GM21528 (cell line): ENCODE measurements at regions not wholly inside any gene's neighbourhood (a gene's known extent, or its start where the extent isn't known, plus 50 kb on each side); places are given as distances from the start of the nearest gene placed in this dataset.

Source experiments
- ATAC-seq: cut with Tn5 transposase; IDR thresholded peaks from one replicate; pipeline ENCODE4 v1.9.1; 2021; ENCODE audit warnings: mild to moderate bottlenecking, moderate library complexity; ENCODE audit not compliant: unreplicated experiment, low FRiP score

DNA sequence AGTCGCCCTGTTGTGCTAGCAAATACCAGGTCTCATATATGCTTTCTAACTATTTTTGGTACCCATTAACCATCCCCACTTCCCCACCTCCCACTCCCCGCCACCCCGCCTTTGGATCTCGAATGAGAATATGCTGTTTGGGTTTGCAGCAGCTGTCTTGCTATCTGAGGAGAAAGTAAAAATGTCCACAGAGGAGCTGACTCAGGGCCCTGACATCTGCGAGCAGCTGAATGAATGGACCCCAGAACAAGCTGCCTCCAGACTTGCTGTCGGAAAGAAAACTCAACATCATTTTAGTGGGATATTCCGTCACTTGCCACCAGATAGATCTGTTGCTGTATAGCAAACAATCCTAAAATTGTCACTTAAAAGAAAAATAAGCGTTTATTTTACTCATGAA lies 103.7 kb downstream of the LINC00237 start:
- ATAC-seq = no peak

DNA sequence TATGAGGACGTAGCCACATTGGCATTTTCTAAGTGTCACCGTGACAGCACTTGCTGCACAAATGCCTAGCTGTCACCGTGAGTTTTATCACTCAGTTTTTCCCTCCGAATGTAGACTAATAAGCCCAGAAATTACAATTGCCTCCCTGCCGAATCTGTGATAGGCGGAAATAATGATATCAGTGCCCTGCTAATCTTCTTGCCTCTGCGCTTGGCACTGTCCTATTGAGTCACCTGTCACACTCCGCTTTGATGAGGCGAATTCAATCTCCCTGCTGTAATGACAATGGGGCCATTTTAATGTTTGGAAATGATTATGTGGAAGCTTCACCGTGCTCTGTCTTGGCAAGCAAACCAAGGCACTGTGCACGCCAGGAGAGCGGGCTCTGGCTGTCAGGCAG lies 112.8 kb downstream of the LINC00237 start:
- no peak for ATAC-seq

GRCh38 chr20:20992686-20993360 lies 113.3 kb downstream of the LINC00237 start:
- ATAC-seq = no peak

DNA sequence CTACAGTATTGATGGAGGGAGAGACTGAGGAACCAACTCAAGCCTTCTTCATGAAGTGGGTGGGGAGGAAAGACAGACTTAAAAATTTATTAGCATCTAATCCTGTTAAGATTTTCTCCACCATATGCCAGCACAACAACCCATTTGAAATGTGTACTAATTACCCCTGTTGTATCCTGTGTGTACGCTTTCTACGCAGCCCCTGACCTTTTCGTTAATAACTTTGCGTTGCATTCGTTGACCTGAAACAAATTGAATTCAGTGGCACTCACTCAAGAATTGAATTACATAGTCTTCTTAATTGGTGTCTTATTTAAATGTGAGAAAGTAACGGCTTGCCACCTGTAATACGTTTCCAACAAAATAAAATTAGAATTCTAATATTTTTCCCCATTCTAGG lies 113.9 kb downstream of the LINC00237 start:
- no peak for ATAC-seq

- no peak for ATAC-seq
Observed at GRCh38 chr20:20989081-20989480, 117.1 kb downstream of the LINC00237 start.

DNA sequence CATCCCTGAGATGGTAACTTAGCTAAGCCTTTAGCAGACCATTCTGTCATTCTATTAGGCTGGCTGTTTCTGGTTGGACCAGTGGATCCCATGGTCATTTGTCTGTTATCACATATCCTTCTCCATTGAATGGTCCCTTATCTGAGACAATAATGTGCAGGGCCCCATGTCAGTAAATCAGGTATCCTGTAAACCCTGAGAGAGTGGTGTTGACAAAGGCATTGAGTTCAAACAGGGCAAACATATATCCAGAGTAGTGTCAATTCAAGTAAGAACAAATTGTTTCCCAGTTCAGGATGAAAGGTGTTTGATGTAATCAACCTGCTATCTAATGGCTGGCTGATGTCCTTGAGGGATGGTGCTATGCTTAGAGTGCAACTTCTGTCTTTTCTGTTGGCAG lies 126.2 kb downstream of the LINC00237 start:
- ATAC-seq = no peak

- ATAC-seq = no peak
Observed at GRCh38 chr20:20977786-20978185, 128.4 kb downstream of the LINC00237 start.

DNA sequence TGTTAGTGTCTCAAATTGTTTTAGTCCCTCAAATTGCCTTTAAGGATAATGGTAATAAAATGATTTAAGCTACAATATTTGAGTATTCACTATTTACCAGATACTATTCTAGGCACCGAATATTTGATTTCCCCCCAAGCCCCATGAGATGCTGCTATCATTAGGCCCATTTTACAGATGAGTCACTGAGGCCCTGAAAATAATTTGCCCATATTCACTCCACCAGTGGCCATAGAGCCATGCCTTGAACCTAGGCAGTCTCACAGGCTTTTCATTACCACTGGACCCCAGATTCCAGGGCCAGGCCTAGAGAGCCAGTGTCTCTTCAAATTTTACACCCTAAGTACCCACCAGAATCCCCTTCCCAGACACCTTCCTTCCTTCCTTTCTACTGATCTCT lies 133.7 kb downstream of the LINC00237 start:
- no peak for ATAC-seq

DNA sequence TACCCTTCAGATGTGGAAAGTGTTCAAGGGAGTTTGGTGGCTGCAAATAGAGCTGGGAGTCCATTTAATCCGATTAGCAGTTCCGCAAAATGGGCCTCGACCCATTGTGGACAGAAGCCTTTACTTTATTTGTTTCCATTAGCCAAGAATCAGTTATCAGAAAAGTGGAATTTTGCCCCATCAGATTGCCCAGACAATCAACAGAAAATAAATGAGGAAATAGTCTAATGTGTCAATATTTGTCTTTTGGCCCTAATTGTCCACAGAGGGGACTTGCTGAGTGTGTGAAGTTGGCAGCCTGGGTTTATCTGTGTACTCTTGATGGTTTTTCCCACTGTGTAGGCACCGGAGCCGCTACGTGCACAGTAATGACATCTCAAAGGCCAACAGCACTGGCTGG lies 134.3 kb downstream of the LINC00237 start:
- ATAC-seq = no peak

GRCh38 chr20:20970841-20971240 lies 135.3 kb downstream of the LINC00237 start:
- ATAC-seq = no peak

GRCh38 chr20:20969701-20970280 lies 136.4 kb downstream of the LINC00237 start:
- ATAC-seq = no peak

- ATAC-seq = no peak
Observed at GRCh38 chr20:20967564-20968184, 138.5 kb downstream of the LINC00237 start.

GRCh38 chr20:20966171-20966570 lies 140.0 kb downstream of the LINC00237 start:
- no peak for ATAC-seq

GRCh38 chr20:20959031-20959755 lies 147.0 kb downstream of the LINC00237 start:
- no peak for ATAC-seq

- no peak for ATAC-seq
Observed at GRCh38 chr20:20956513-20956931, 149.6 kb downstream of the LINC00237 start.

GRCh38 chr20:20955892-20956291 lies 150.3 kb downstream of the LINC00237 start:
- no peak for ATAC-seq

DNA sequence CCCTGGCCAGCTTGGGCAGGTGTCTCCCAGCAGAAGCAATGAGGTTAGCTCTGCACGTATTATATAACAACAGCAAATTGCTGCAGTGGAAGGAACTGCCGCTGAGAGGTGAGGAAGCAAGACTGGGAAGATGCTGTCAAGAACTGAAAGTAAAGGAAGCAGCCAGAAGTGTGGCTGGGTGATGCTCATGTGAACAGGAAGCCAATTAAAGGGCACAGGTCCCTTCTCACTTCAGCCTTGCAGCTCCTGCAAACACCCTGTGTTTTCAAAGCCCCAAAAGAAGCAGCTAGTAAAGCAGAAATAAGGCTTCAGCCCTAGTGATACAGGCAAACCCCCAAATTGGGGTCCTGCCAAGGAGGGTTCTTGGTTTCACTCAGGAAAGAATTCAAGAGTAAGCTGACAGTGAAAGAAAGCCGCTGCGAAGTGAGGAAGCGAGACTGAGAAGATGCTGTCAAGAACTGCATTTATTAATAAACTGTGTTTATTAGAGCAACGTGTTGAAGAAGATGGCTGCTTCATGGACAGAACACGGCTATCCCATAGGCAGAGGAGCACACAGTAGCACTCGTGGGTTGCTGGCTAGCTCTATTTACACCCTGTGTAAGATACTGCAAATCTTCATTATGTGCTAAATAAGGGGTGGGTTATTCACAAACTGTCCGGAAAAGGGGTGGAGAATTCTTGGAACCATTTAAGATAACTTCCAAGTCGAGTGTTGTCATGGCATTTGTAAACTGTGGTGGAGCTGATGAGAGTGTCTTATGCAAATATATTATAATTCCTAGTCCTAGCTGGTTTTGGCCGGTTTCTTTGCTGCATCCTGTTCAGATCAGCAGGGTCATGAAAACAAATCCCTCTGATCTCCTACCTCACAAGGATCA lies 152.2 kb downstream of the LINC00237 start:
- ATAC-seq = no peak

- ATAC-seq = no peak
Observed at GRCh38 chr20:20950620-20951019, 155.5 kb downstream of the LINC00237 start.

DNA sequence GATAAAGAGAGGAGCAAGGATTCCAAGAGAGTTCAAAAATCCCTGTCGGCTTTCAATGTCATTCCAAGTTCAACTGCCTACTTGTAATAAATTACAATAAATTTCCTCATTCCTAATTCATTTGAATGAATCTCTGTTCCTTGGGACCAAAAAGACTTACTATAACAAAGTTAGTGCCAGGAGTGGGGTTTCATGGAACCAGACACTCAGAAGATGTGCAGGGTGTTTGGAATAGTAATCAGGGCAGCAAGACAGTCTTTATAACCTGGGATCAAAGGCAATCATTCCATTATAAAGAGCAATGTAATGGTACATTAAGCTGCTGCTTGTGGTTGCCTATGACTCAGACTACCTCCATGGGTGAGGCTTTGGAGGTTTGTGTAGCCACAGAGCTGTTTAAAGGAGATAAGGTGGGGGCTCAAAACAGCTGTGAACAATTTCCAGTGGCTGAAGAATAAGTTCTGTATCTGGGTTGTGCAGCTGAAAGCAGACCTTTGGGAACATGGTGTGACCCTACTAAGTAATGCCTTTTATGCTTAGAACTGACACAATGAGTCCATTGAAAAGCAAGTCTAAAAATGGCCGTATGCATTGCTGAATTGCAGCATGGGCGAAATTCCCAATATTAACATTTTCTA lies 159.9 kb downstream of the LINC00237 start:
- ATAC-seq = no peak

DNA sequence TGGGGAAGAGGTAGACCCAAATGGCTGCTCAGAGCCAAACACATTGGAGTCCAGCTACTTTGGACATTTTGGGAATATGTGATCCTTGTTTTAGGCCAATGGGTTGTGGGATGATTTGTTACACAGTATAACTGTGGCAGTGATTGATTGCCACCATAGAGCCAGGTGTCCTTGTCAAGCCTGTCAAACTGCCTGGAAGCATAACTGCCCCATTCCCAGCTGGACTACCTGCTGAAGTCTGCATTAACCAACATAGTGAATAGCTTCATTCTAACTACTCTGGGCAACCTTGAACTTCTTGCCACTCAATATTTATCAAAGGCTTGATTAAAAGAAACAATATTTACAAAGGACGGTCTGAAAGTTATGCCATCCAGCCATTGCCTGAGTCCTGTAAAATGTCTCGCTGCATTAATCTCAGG lies 164.7 kb downstream of the LINC00237 start:
- ATAC-seq = no peak
